Mesothelial cell of epicardium (in vitro differentiated cells): ENCODE measurements at regions not wholly inside any gene's neighbourhood (a gene's known extent, or its start where the extent isn't known, plus 50 kb on each side); places are given as distances from the start of the nearest gene placed in this dataset.
A peak's percentile ranks its signal among the peaks of the same experiment; 100 is the strongest.

Experiments used
- DNase-seq, 2 experiments: peaks; one replicate each; pipeline ENCODE4 v3.0.0; 2021; ENCODE audit warnings: low spot score in 2 of 2; ENCODE audit not compliant: unreplicated experiment in 2 of 2
- H3K27ac Mint-ChIP-seq: 2 replicates; pipeline ENCODE4 v1.8.0; 2021; ENCODE audit warnings: mixed read lengths
- H3K27me3 Mint-ChIP-seq: 2 replicates; pipeline ENCODE4 v1.8.0; 2021; ENCODE audit warnings: low read depth, mixed read lengths
- H3K36me3 Mint-ChIP-seq: 2 replicates; pipeline ENCODE4 v1.8.0; 2021; ENCODE audit warnings: mixed read lengths
- H3K4me1 Mint-ChIP-seq: 2 replicates; pipeline ENCODE4 v1.8.0; 2021; ENCODE audit warnings: mixed read lengths
- H3K4me3 Mint-ChIP-seq: 2 replicates; pipeline ENCODE4 v1.8.0; 2021; ENCODE audit warnings: mild to moderate bottlenecking, moderate library complexity, mixed read lengths
- H3K9me3 Mint-ChIP-seq: 2 replicates; pipeline ENCODE4 v1.8.0; 2021; ENCODE audit warnings: mixed read lengths
- CTCF ChIP-seq: fragments of 200-600 bp; sonication (generic); IDR thresholded peaks from one replicate; pipeline ENCODE4 v1.5.0; 2021; ENCODE audit warnings: antibody characterized with exemption; ENCODE audit not compliant: unreplicated experiment

GRCh38 chr2:128469203-128469602 lies 150.5 kb upstream of the HS6ST1 start:
- no peak overlapping the region for H3K27ac Mint-ChIP-seq

GRCh38 chr2:128469875-128470274 lies 151.2 kb upstream of the HS6ST1 start:
- no peak for TF ChIP-seq CTCF
- H3K4me1 Mint-ChIP-seq = peaks cover 23% of the 10 kb centered on the region
- H3K4me3 Mint-ChIP-seq = no peak overlapping the region
- no peak overlapping the region for H3K27ac Mint-ChIP-seq
- peaks cover 9% of the 10 kb centered on the region for H3K36me3 Mint-ChIP-seq
- peaks cover 14% of the 10 kb centered on the region for H3K9me3 Mint-ChIP-seq
- peak in 1 of 2 experiments; percentile 2 for DNase-seq
- no peaks in the 10 kb centered on the region for H3K27me3 Mint-ChIP-seq

More at GRCh38 chr2:128469203-128469602, 150.5 kb upstream of the HS6ST1 start:
- Mint-ChIP-seq H3K9me3 (peaks cover 14% of the 10 kb centered on the region), H3K4me3 (no peak overlapping the region), H3K4me1 (peaks cover 17% of the 10 kb centered on the region), H3K36me3 (peaks cover 9% of the 10 kb centered on the region), H3K27me3 (no peaks in the 10 kb centered on the region)
- DNase-seq = peak in 1 of 2 experiments; percentile 33
- peak; percentile 34 for TF ChIP-seq CTCF

- Mint-ChIP-seq H3K4me1 (peaks cover 40% of the 10 kb centered on the region), H3K36me3 (peaks cover 9% of the 10 kb centered on the region), H3K9me3 (peaks cover 14% of the 10 kb centered on the region), H3K4me3 (peak overlapping the region; percentile 21), H3K27ac (peak overlapping the region; percentile 86), H3K27me3 (no peaks in the 10 kb centered on the region)
- DNase-seq = no peak
- no peak for TF ChIP-seq CTCF
Measured at GRCh38 chr2:128472789-128473174, 154.1 kb upstream of the HS6ST1 start.

- H3K4me1 Mint-ChIP-seq = peaks cover 41% of the 10 kb centered on the region
- peaks cover 13% of the 10 kb centered on the region for H3K9me3 Mint-ChIP-seq
- peak overlapping the region; percentile 93 for H3K27ac Mint-ChIP-seq
- TF ChIP-seq CTCF = no peak
- no peaks in the 10 kb centered on the region for H3K27me3 Mint-ChIP-seq
- H3K4me3 Mint-ChIP-seq = peak overlapping the region; percentile 58
- peak in 1 of 2 experiments; percentile 67 for DNase-seq
- peaks cover 9% of the 10 kb centered on the region for H3K36me3 Mint-ChIP-seq
Measured at GRCh38 chr2:128473175-128474035, 154.7 kb upstream of the HS6ST1 start.

GRCh38 chr2:128474036-128474955 lies 155.6 kb upstream of the HS6ST1 start:
- DNase-seq = peak in 1 of 2 experiments; percentile 37
- TF ChIP-seq CTCF = no peak
- Mint-ChIP-seq H3K4me3 (no peak overlapping the region), H3K9me3 (peaks cover 6% of the 10 kb centered on the region), H3K36me3 (peaks cover 9% of the 10 kb centered on the region), H3K4me1 (peaks cover 41% of the 10 kb centered on the region), H3K27me3 (no peaks in the 10 kb centered on the region), H3K27ac (peak overlapping the region; percentile 35)
